ENCODE measurements at regions not wholly inside any gene's neighbourhood (a gene's known extent, or its start where the extent isn't known, plus 50 kb on each side); places are given as distances from the start of the nearest gene placed in this dataset.

DNA sequence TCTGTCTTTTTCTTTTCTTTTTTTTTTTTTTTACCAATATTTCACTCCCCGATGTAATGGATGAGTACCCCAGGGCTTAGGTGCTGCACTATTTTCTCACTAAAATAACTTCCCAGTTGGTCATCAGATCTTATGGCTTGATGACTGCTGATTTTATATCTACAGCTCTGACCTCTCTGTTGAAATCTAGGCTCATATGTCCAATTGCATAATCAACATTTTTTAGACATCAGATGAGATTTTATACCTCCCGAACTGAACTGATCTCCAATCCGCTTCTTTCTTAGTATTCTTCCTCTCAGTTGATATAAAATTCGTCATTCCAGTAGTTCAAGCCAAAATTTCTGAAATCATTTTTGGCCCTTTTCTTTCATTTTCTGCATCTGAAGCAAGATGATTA, 1236.5 kb downstream of the SLC16A7 start:
- no peak for TF ChIP-seq POLR2A (IDR thresholded peaks at IDR 0.05)
- TF ChIP-seq, protein P1, sequence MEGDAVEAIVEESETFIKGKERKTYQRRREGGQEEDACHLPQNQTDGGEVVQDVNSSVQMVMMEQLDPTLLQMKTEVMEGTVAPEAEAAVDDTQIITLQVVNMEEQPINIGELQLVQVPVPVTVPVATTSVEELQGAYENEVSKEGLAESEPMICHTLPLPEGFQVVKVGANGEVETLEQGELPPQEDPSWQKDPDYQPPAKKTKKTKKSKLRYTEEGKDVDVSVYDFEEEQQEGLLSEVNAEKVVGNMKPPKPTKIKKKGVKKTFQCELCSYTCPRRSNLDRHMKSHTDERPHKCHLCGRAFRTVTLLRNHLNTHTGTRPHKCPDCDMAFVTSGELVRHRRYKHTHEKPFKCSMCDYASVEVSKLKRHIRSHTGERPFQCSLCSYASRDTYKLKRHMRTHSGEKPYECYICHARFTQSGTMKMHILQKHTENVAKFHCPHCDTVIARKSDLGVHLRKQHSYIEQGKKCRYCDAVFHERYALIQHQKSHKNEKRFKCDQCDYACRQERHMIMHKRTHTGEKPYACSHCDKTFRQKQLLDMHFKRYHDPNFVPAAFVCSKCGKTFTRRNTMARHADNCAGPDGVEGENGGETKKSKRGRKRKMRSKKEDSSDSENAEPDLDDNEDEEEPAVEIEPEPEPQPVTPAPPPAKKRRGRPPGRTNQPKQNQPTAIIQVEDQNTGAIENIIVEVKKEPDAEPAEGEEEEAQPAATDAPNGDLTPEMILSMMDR (IDR thresholded peaks at IDR 0.05): no peak
